ENCODE measurements at regions not wholly inside any gene's neighbourhood (a gene's known extent, or its start where the extent isn't known, plus 50 kb on each side); places are given as distances from the start of the nearest gene placed in this dataset.
"Not testable (repeated sequence)": the region's sequence is repeated elsewhere in the genome, so short reads cannot be mapped to it uniquely, and the experiment has no call there.

DNA sequence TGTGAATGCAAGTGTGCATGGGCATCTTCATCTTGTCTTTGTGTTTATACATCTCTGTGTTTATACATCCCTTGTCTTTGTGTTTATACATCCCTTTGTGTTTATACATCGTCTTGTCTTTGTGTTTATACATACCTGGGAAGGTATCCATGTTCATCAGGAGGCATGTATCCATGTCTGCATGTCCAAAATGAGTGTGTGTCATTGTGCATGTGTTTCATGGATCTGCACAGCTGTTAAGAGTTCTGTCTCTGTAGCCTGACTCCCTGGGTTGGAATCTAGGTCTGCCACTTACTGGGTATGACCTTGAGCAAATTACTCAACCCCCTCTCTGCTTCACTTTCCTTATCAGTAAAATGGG, 50.1 kb upstream of the SIRPA start:
- no peak for DNase-seq

DNA sequence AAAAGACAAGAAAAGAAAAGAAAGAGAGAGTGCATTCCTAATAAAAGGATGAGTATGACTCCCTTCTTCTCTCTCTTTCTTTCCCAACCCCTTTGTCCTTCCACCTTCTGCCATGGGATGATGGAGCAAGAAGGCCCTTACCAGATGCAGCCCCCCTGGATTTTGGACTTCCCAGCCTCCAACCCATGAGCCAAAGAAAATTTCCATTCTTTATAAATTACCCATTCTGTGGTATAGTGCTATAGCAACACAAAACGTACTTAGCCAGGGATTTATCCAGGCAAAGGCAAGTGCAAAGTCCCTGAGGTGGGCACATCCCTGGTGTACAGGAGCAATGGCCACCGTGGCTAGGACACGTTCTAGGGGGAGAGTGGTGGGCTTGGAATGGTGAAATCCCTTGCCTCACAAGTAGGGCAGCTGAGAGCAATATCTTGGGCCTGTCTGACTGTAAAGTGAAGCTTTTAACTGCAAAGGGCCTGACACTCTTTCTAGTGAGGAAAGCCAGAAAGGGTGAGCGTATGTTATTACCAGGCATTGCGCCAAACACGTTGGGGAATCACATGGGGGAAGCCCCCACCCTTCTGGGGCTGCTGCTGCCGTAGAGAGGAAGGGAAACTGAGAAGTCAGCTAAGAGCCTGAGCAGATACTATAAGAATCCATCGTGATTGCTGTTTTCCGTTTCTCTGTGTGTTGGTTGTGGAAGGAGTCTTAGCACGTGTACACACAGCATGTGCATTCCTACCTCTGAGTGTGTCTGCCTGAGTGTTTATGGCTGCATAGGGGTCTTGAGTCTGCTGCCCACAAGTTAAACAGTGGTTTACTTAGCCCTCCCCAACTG, 50.7 kb upstream of the SIRPA start:
- peak; percentile 34 to 43 for DNase-seq

DNA sequence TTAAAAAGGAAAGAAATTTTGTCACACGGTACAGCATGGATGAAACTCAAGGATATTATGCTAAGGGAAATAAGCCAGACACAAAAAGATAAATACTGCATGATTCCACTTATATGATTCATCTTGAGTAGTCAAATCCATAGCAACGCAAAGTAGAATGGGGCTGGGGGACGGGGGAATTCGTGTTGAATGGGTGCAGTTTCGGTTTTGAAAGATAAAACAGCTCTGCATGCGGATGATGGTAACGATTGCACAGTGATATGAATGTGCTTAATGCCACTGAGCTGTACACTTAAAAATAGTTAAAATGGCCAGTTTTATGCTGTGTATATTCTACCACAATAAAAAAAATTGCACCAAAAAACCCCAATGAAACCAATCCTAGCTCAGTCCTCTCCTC, 52.9 kb upstream of the SIRPA start:
- DNase-seq, result no peak

GRCh38 chr20:1841554-1842140, 53.6 kb upstream of the SIRPA start:
- DNase-seq, result no peak

- DNase-seq, result no peak
Observed at GRCh38 chr20:1840817-1841553, 54.2 kb upstream of the SIRPA start.

DNA sequence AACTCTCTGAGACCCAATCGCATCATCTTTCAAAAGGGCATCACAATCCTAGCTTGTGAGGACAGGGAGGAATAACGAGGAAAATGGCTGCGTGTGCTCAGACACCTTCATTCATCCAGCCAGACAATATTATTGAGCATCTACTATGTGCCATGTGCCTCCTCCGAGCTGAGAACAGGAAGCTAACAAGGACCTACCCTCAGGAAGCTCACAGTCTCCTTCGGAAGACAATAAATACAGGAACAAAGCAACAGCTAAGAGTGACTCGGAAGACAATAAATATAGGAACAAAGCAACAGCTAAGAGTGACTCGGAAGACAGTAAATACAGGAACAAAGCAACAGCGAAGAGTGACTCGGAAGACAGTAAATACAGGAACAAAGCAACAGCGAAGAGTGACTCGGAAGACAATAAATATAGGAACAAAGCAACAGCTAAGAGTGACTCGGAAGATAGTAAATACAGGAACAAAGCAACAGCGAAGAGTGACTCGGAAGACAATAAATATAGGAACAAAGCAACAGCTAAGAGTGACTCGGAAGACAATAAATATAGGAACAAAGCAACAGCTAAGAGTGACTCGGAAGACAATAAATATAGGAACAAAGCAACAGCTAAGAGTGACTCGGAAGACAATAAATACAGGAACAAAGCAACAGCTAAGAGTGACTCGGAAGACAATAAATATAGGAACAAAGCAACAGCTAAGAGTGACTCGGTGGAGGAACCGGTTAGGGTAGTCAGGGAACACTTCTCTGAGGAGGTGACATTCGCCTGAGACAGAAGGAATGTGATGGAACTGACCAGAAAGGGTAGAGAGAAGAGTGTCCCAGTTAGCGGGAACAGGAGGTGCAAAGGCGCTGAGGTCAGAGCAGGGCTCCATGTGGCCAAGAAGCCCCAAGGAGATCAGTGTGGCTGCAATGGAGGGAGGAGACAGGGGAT, 55.6 kb upstream of the SIRPA start:
- not testable (repeated sequence) for DNase-seq

GRCh38 chr20:1838556-1839279, 56.5 kb upstream of the SIRPA start:
- no peak for DNase-seq

DNA sequence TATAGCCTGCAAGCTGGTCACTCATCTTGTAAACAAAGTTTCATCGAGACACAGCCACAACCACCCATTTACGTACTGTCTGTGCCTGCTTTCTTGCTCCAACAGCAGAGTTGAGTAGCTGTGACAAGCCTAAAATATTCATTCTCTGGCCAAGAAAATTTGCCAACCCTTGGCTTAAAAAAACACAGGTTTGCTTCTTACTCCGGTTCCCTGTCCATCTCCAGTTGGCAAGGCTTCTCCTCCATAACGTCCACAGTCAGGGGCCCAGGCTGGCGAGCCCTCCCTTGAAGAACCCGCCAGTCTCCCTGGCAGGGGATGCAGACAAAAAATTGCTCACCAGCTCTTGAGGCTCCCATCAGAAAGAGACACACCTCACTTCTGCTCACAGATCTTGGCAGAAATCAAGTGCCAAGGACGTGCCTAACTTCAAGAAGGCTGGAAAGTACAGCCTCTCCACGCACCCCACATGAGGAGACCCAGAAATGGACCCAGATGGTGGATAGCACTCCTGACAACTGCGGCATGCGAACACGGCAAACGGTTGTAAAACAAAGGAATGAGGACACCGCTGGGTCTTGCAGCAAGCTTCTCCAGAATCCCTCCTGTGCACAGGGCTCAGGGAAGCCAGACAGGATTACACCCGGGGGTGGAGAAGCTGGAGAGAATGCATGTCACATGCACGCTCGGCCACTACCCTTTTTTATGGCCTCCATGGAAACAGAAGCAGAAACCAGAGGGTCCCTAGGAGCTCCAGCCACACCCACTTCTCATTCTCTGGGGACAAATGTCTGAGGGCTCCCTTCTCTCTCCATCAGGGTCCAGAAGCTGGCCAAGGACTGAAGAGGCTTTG, 59.8 kb upstream of the SIRPA start:
- no peak for DNase-seq

GRCh38 chr20:1833728-1834726, 61.2 kb upstream of the SIRPA start:
- DNase-seq, result no peak

DNA sequence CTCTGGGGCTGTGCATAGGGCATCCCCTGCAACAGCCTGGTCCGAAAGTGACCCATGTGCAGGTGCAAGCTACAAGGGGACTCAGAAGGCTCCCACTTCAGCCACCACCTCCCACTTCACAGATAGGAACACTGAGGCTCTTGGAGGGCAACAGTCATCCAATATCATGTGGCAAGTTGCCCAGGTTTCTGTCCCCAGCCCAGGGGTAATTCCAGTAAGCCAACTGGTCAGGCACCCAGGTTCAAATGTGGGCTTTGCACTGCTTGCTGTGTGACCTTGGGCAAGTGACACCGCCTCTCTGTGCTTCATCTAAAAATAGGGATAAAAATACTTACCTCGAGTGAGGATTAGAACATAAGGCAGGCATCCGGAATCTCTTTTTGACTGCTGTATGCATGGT, 62.0 kb upstream of the SIRPA start:
- DNase-seq, result no peak

DNA sequence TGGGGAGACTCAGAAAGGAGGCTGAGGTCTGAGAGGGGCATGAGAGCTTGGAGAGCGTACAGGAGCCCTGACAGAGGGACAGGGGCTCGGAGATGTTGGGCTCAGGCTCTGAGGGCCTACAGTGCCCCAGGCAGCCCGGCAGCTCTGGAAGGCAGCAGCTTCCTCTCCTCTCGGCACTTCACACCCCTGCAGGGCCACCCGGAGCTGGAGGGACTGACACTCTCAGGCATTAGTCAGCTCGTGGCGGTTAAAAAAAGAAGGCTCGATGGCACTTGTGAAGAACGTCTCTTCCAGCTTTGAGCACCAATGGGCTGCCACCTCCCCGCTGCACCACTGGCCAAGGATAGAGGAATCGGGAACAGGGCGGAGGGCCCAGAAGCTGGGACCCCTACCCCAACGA, 62.6 kb upstream of the SIRPA start:
- no peak for DNase-seq

DNA sequence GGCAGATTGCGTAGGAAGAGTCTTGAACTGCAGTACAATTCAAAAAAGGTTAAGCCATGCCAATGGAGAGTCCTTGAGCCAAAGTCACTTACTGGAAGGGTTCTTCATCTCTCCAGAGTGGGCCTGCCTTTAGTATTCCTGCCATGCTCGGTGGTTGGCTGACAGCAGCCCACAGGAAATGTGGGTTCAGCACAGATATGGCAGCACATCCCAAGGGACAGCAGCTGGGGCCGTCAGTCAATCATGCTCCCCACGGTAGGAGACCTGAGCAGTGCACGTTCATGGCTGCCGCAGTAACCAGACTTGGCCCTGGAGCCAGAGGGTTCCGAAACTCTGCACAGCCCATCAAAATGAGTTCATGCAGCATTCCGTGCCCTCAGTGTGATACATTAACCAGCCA, 63.6 kb upstream of the SIRPA start:
- no peak for DNase-seq

DNA sequence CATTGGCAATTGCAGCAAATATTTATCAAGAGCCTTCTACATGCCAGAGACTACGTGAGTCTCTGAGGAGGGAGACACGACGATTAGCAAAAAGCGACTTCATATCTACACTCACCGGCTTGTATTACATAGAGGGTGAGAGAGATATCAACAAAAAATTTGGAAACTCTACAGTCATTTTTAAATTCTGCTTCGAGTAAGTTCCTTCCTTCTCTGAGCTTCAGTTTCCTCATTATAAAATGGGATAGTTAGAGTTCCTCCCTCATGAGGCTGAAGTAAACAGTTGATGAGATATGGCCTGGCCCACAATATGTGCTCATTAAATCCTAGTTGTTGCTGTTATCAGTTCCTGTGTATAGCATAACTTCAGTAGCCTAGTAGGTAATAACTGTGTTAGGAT, 64.1 kb upstream of the SIRPA start:
- no peak for DNase-seq

DNA sequence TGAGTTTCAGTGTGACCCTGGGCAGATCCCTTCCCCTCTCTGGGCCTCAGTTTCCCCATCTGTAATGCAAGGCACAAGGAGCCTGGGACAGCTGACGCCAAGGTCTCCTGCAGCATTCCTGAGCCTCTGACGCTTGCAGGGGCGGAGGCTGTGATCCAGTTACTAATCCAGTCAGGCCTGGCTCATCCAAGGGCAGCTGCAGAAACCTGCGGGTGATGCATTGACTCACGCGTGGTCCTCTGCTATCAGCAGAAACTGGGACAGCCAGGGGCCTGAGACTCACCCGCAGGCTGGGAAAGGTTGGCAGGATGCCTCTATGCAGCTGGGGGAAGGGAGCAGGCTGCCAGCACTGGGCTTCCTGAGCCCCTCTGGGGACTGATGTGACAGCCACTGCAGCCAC, 65.0 kb upstream of the SIRPA start:
- DNase-seq, result no peak

DNA sequence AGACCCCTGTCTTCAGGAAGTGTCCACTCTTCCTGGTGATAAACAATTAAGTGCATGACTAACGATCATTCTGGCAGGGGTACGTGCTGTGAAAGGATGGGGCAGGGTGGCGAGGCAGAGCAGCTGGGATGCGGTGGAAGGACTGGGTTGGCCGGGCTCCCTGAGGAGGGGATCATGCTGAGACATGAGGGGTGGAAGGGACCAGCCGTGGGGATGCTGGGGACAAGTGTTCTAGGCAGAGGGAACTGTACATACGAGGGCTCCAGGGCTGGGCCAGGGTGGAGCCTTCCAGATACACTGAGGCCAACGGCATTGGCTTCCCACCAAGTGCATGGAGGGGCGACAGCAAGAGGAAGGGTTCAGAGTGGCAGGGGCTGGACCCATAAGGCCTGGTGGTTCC, 65.7 kb upstream of the SIRPA start:
- DNase-seq, result no peak

DNA sequence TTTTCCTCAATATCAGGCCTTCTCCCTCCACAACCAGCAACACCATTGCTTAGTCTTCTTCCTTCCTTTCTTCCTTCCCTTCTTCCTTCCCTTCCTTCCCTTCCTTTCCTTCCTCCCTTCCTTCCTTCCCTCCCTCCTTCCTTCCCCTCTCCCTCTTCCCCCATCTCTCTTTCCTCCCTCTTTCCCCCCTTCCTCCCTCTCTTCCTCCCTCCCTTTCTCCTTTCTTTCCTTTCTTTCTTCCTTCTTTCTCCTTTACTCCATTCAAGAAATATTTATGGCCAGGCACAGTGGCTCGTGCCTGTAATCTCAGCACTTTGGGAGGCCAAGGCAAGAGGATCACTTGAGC, 66.4 kb upstream of the SIRPA start:
- DNase-seq, result no peak

DNA sequence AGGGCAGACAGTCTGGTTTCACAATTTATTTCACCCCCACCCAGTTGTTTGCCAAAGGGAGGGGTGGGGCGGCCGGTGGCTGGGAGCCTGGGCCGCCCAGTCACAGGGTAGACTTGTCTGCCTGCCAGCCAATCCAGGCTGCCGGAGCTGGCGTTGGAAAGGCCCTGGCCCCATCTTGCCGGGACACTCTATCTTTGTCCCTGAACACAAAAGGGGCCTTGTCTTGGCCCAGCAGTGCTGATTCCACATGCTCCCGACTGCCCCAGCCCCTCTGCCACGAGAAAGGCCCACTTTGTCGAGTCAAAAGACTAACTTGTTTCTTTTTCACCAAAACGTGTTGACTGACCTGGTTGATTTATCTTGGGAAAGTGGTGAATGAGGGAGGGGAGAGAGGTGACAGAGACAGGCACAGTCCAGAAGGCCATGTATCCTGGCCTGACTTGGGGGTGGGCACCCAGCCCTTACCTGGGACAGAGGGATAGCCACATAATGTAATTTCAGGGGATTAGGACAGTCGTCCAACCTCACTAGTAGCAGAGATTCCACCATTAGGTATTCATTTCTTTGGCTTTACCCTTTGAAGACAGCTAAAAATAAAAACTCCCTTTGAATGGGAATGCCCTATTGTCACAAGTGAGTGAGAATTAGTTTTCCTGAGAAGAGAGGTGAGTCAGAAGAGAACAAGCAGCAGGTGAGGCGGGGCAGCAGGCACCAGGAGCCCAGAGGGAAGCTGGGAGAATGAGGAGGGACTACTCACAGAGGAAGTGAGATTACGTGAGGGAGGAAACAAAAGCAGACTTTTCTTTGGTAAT, 67.0 kb upstream of the SIRPA start:
- no peak for DNase-seq

- DNase-seq, result no peak
Observed at GRCh38 chr20:1827510-1827973, 67.7 kb upstream of the SIRPA start.

- DNase-seq, result no peak
Observed at GRCh38 chr20:1825938-1826445, 69.2 kb upstream of the SIRPA start.
